Panc1 (cell line): ENCODE measurements at regions not wholly inside any gene's neighbourhood (a gene's known extent, or its start where the extent isn't known, plus 50 kb on each side); places are given as distances from the start of the nearest gene placed in this dataset.

Experiments used
- ATAC-seq: fragments of 200-7000 bp; cut with Tn5 transposase; 2 replicates; pipeline ENCODE4 v1.9.1; 2020; ENCODE audit warnings: mild to moderate bottlenecking, moderate library complexity
- BruUV-seq: library from RNA; stranded (reverse); fragments of 400-500 nt; replicated peaks from 2 replicates; lab custom pipeline; 2021; lab: Mats Ljungman, UMichigan
- CTCF ChIA-PET: fragments of 300-600 bp; sonication (Branson Sonifier 250); formaldehyde crosslinking; loops from one replicate; lab custom pipeline; 2022; ENCODE audit warnings: antibody characterized with exemption; lab: Charles Lee
- POLR2A ChIA-PET: fragments of 300-600 bp; sonication (Branson Sonifier 250); formaldehyde crosslinking; loops from one replicate; lab custom pipeline; 2022; ENCODE audit warnings: antibody characterized with exemption; lab: Charles Lee
- DNase-seq: peaks from one replicate; pipeline ENCODE4 v3.0.0-alpha.2; 2010; ENCODE audit warnings: low read depth, low spot score
- H3K27ac ChIP-seq: 2 replicates; pipeline ENCODE4 v1.5.1; 2011; ENCODE audit warnings: mild to moderate bottlenecking, low read length, inconsistent platforms
- H3K27me3 ChIP-seq: fragments of 200-500 bp; sonication (Bioruptor generic); 2 replicates; pipeline ENCODE4 v1.6.0; 2014; ENCODE audit warnings: low read length, inconsistent platforms; ENCODE audit not compliant: control insufficient read depth, insufficient read depth
- H3K36me3 ChIP-seq: fragments of 200-500 bp; sonication (Bioruptor generic); 2 replicates; pipeline ENCODE4 v1.5.1; 2014; ENCODE audit warnings: inconsistent platforms, mild to moderate bottlenecking, low read length, moderate library complexity; ENCODE audit not compliant: control insufficient read depth, insufficient read depth
- H3K4me1 ChIP-seq: 2 replicates; pipeline ENCODE4 v1.5.1; 2011; ENCODE audit warnings: inconsistent platforms, mild to moderate bottlenecking, low read length, moderate library complexity; ENCODE audit not compliant: control insufficient read depth, insufficient read depth
- H3K4me3 ChIP-seq, 2 experiments: 2 replicates each; pipeline ENCODE4 v1.5.1; 2011 to 2012; ENCODE audit warnings: low read depth in 2 of 2, low read length in 2 of 2, mild to moderate bottlenecking in 2 of 2, inconsistent platforms in 1 of 2, moderate library complexity in 1 of 2
- H3K9me3 ChIP-seq: fragments of 200-500 bp; sonication (Bioruptor generic); 2 replicates; pipeline ENCODE4 v1.5.1; 2014; ENCODE audit warnings: low read depth, mild to moderate bottlenecking, inconsistent platforms, low read length, moderate library complexity; ENCODE audit not compliant: control insufficient read depth, insufficient read depth
- CTCF ChIP-seq: fragments of 450-650 bp; IDR thresholded peaks from 2 replicates; pipeline ENCODE4 v1.5.1; 2017; ENCODE audit warnings: mild to moderate bottlenecking
- POLR2AphosphoS5 ChIP-seq: IDR thresholded peaks from 2 replicates; pipeline ENCODE4 v1.6.1; 2012; ENCODE audit warnings: mild to moderate bottlenecking, low read depth, low read length, moderate library complexity
- REST ChIP-seq, 2 experiments: IDR thresholded peaks; 2 replicates each; pipeline ENCODE4 v1.6.1; 2011 to 2012; ENCODE audit warnings: low read depth in 2 of 2, control low read depth in 1 of 2, low read length in 1 of 2, mild to moderate bottlenecking in 1 of 2, moderate library complexity in 1 of 2; ENCODE audit not compliant: insufficient read depth in 1 of 2
- SIN3A ChIP-seq: IDR thresholded peaks from 2 replicates; pipeline ENCODE4 v1.6.1; 2012; ENCODE audit warnings: low read depth, mild to moderate bottlenecking, low read length, moderate library complexity, borderline replicate concordance; ENCODE audit not compliant: insufficient read depth
- TCF7L2 ChIP-seq: IDR thresholded peaks from 2 replicates; pipeline ENCODE4 v1.6.1; 2011; ENCODE audit warnings: mild to moderate bottlenecking, low read depth, low read length, inconsistent platforms
- in situ Hi-C: cut with HindIII; loops from 2 replicates; pipeline ENCODE4 v1.10.0; 2016; ENCODE audit warnings: low sequenced_read_pairs, low pct_unique_long_range_greater_than_20kb
- intact Hi-C: fragments of 100-400 bp; cut with micrococcal nuclease; formaldehyde crosslinking; loops from one replicate; pipeline ENCODE4 v1.10.0; 2022; ENCODE audit not compliant: unreplicated experiment

GRCh38 chr10:121054874-121055273 is 203.7 kb downstream of the WDR11 start:
- H3K9me3 ChIP-seq = no peaks in the 10 kb centered on the region
- in situ Hi-C loops (no loop called here), intact Hi-C loops (no loop called here)
- DNase-seq = no peak
- ChIA-PET POLR2A (no interaction called here), CTCF (no interaction called here)
- no peaks in the 10 kb centered on the region for H3K27me3 ChIP-seq
- no peak overlapping the region for H3K27ac ChIP-seq
- TF ChIP-seq CTCF (no peak), SIN3A (no peak), POLR2AphosphoS5 (no peak), TCF7L2 (no peak)
- no TSS peak for BruUV-seq
- H3K36me3 ChIP-seq = no peaks in the 10 kb centered on the region
- ATAC-seq = no peak
- no peaks in the 10 kb centered on the region for H3K4me1 ChIP-seq
- no peak overlapping the region for H3K4me3 ChIP-seq

GRCh38 chr10:121057269-121057668 is 206.1 kb downstream of the WDR11 start:
- ATAC-seq (no peak), DNase-seq (no peak)
- POLR2A ChIA-PET = no interaction called here
- in situ Hi-C loops (no loop called here), intact Hi-C loops (no loop called here)
- no peaks in the 10 kb centered on the region for H3K4me1 ChIP-seq
- no peaks in the 10 kb centered on the region for H3K36me3 ChIP-seq
- no peaks in the 10 kb centered on the region for H3K9me3 ChIP-seq
- CTCF ChIA-PET = no interaction called here
- H3K4me3 ChIP-seq = no peak overlapping the region
- no peak overlapping the region for H3K27ac ChIP-seq
- no peaks in the 10 kb centered on the region for H3K27me3 ChIP-seq
- no TSS peak for BruUV-seq
- TF ChIP-seq CTCF (no peak), REST (IDR thresholded peaks at IDR 0.05; ENCODE audit: insufficient read depth in 1 of 2, low read depth in 2 of 2, low read length in 1 of 2) (no peak), TCF7L2 (no peak), POLR2AphosphoS5 (no peak), SIN3A (no peak)
